Activated naive CD4-positive, alpha-beta T cell treated with anti-CD3 and anti-CD28 coated beads for 36 hours (primary cell): ENCODE measurements at regions not wholly inside any gene's neighbourhood (a gene's known extent, or its start where the extent isn't known, plus 50 kb on each side); places are given as distances from the start of the nearest gene placed in this dataset.

ENCODE experiments used
- CTCF ChIA-PET: fragments of 350-600 bp; sonication (Branson Sonifier 250); formaldehyde crosslinking; loops from one replicate; lab custom pipeline; 2021; ENCODE audit warnings: antibody characterized with exemption; lab: Charles Lee
- DNase-seq: peaks from one replicate; pipeline ENCODE4 v3.0.0-alpha.2; 2020
- H3K27ac Mint-ChIP-seq: one replicate; pipeline ENCODE4 v1.8.0; 2021; ENCODE audit warnings: mild to moderate bottlenecking, mixed read lengths
- H3K27me3 Mint-ChIP-seq: one replicate; pipeline ENCODE4 v1.8.0; 2021; ENCODE audit warnings: low read depth, mixed read lengths
- H3K36me3 Mint-ChIP-seq: one replicate; pipeline ENCODE4 v1.8.0; 2021; ENCODE audit warnings: low read depth, mixed read lengths
- H3K4me1 Mint-ChIP-seq: one replicate; pipeline ENCODE4 v1.8.0; 2021; ENCODE audit warnings: low read depth, mixed read lengths
- H3K4me3 Mint-ChIP-seq: one replicate; pipeline ENCODE4 v1.8.0; 2021; ENCODE audit warnings: mild to moderate bottlenecking, moderate library complexity, mixed read lengths
- H3K9me3 Mint-ChIP-seq: one replicate; pipeline ENCODE4 v1.8.0; 2021; ENCODE audit warnings: mixed read lengths
- intact Hi-C: fragments of 100-400 bp; cut with micrococcal nuclease; formaldehyde crosslinking; loops from one replicate; pipeline ENCODE4 v1.15.1; 2023

DNA sequence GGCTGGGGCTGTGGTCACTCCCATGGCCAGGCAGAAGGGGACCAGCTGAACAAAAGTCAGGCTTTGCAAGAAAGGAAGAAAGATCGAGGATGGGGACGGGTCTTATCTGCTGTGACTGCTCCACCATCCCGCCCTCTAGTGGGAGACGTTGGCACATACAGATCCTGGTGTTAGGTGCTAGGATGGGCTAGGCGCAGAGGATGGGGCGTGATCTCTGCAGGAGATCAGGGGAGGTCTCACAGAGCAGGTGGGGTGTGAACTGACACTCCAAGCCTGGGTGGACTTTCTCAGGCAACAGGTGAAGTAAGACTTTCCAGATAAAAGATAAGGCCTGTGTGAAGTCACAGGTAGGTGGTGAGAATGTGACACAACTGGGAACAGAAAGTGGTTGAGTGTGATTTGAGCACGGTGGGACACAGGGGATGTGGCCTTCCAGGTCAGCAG lies 141.9 kb upstream of the SMAD3 start:
- CTCF ChIA-PET, result interaction anchor here (0.6 to 1.7 kb wide), 4 partner anchors 12 to 23 kb away, joined by 3 to 5 read pairs (median 4); no protein-coding TSS in a partner anchor
- H3K27ac Mint-ChIP-seq, result no peak overlapping the region
- H3K4me3 Mint-ChIP-seq, result no peak overlapping the region
- H3K36me3 Mint-ChIP-seq, result no peaks in the 10 kb centered on the region
- peaks cover 9% of the 10 kb centered on the region for H3K9me3 Mint-ChIP-seq
- peaks cover 7% of the 10 kb centered on the region for H3K27me3 Mint-ChIP-seq
- no peaks in the 10 kb centered on the region for H3K4me1 Mint-ChIP-seq
- peak; percentile 58 for DNase-seq
- intact Hi-C loops, result no loop called here

DNA sequence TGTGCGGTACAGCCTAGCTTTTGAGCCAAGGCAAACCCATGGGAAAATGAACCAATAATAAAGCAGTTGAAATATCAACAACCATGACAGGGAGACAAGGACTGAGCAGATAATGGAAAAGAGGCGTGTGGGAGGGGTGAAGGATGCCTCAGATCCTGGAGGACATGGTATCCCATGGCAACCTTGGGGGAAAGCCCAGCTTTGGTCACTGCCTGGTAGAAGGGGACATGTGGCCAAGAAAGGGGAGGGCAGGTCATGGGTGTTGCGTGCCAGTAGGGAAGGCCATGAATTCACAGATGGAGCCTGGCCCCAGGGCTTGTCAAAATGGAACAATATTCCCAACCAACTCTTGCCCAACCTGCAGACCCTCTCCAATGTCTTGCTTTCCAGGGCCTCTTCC lies 140.5 kb upstream of the SMAD3 start:
- H3K27me3 Mint-ChIP-seq, result peaks cover 9% of the 10 kb centered on the region
- H3K9me3 Mint-ChIP-seq, result peaks cover 9% of the 10 kb centered on the region
- CTCF ChIA-PET, result no interaction called here

DNA sequence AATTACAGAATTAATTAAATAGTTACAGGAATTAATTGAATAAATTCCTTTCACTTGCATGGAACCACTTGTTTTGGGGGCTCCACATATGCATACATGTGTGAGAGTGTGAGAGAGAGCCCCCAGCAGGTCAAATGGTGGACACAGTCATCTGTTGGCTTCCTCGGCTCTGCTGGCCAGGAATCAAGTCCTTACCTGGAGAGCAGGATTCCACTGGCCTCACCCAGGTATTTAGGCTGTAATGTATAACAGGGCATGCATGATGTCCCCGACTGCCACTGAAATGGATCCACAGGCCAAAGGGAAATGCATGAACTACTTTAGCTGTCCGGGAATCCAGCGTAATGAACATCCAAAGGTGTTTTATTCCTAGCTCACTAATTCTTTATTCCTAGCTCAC lies 139.7 kb upstream of the SMAD3 start:
- CTCF ChIA-PET, result no interaction called here
- no peak for DNase-seq
- Mint-ChIP-seq H3K9me3 (peaks cover 9% of the 10 kb centered on the region), H3K4me1 (no peaks in the 10 kb centered on the region), H3K4me3 (no peak overlapping the region), H3K36me3 (no peaks in the 10 kb centered on the region), H3K27ac (no peak overlapping the region), H3K27me3 (peaks cover 9% of the 10 kb centered on the region)
- intact Hi-C loops, result no loop called here

More for the DNA sequence above, 140.5 kb upstream of the SMAD3 start:
- Mint-ChIP-seq H3K36me3 (no peaks in the 10 kb centered on the region), H3K4me1 (no peaks in the 10 kb centered on the region), H3K4me3 (no peak overlapping the region), H3K27ac (no peak overlapping the region)
- intact Hi-C loops, result no loop called here
- DNase-seq, result no peak

DNA sequence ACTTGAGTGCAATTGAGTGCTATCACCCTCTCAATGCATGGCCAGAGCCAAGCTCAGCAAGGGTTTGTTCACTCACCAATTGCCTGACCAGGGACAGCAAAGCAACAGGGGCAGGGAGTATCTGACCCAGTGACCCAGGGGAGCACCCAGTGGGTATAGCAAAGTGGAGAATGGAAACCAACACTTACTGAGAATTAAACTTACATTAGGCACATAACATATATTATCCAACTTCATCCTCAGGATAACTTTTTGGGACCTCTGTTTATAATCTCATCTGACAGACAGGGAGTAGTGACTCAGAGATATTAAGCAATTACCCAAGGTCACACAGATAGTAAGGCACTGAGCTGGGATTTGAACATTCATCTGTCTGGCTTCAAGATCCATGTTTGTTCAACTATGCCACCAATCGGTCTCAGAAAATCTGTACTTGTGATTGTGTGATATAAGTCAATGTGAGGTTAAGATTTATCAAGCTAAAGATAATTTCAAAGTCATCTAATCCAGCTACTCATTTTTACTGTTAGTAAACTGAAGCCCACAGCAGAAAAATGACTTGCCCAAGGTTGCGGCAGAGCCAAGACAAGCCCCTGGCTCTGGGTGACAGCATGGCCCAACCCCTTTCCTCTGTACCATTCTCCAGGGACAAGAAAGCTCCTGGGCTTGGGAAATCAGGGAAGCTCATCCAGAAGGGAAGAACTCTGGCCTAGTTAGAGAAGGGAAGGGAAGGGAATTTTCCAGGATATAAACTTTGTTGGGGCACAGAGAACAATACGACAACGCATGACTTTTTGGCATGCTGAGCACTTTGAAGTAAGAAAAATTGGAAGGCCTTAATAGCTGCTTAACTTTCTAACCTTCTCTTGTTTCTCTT lies 138.0 kb upstream of the SMAD3 start:
- H3K9me3 Mint-ChIP-seq, result peaks cover 9% of the 10 kb centered on the region
- peaks cover 4% of the 10 kb centered on the region for H3K27me3 Mint-ChIP-seq
- no peak overlapping the region for H3K4me3 Mint-ChIP-seq
- H3K36me3 Mint-ChIP-seq, result no peaks in the 10 kb centered on the region
- no peak for DNase-seq
- no peaks in the 10 kb centered on the region for H3K4me1 Mint-ChIP-seq
- no peak overlapping the region for H3K27ac Mint-ChIP-seq
- CTCF ChIA-PET, result interaction anchor here (1.0 kb wide), 1 partner anchor 24 kb away, joined by 4 read pairs; no protein-coding TSS in a partner anchor
- intact Hi-C loops, result no loop called here

DNA sequence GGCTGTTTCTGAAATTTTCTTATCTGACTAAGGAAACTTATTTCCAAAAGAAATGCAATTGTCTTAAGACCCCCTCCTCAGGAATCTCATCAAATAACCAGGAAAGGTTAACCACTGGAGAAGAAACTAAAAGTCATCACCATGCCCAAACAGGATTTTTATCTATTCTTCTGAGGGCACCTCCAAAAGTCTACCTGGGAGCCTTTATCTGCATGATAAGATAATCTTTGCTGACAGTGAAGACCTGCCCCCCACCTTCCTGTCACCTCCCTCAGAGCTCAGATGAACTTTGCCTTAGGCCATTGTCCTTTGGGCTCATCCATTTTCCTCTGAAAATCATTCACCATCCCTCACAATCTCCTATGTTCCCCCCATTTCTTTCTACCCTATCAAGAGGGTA lies 137.3 kb upstream of the SMAD3 start:
- Mint-ChIP-seq H3K27me3 (peaks cover 4% of the 10 kb centered on the region), H3K36me3 (no peaks in the 10 kb centered on the region), H3K4me1 (no peaks in the 10 kb centered on the region), H3K27ac (no peak overlapping the region), H3K9me3 (peaks cover 3% of the 10 kb centered on the region), H3K4me3 (no peak overlapping the region)
- intact Hi-C loops, result no loop called here
- CTCF ChIA-PET, result interaction anchor here (1.0 kb wide), 1 partner anchor 25 kb away, joined by 4 read pairs; no protein-coding TSS in a partner anchor
- no peak for DNase-seq

DNA sequence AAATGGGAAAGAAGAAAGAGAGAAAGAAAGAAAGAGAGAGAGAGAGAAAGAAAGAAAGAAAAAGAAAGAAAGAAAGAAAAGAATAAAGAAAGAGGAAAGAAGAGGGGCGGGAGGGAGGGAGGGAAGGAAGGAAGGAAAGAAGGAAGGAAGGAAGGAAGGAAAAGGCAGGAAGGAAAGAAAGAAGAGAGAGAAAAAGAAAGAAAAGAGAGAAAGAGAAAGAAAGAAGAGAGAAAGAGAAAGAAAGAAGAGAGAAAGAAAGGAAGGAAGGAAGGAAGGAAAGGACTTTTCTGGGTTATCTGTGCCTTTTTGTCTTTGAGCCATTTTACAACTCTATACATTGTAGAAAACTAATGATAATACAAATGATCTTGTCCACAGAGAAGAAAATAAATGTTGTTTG lies 136.6 kb upstream of the SMAD3 start:
- Mint-ChIP-seq H3K27ac (no peak overlapping the region), H3K27me3 (peaks cover 4% of the 10 kb centered on the region), H3K9me3 (peaks cover 4% of the 10 kb centered on the region), H3K4me1 (no peaks in the 10 kb centered on the region), H3K36me3 (no peaks in the 10 kb centered on the region), H3K4me3 (no peak overlapping the region)
- no peak for DNase-seq
- CTCF ChIA-PET, result no interaction called here
- intact Hi-C loops, result no loop called here

- Mint-ChIP-seq H3K4me1 (no peaks in the 10 kb centered on the region), H3K27ac (no peak overlapping the region), H3K36me3 (no peaks in the 10 kb centered on the region), H3K4me3 (no peak overlapping the region), H3K27me3 (peaks cover 4% of the 10 kb centered on the region), H3K9me3 (peaks cover 9% of the 10 kb centered on the region)
- intact Hi-C loops, result no loop called here
- DNase-seq, result no peak
- CTCF ChIA-PET, result interaction anchor here (0.5 to 1.0 kb wide), 3 partner anchors 27 to 485 kb away, joined by 3 to 6 read pairs (median 3); no protein-coding TSS in a partner anchor
Measured at GRCh38 chr15:66929843-66930402, 135.5 kb upstream of the SMAD3 start.

DNA sequence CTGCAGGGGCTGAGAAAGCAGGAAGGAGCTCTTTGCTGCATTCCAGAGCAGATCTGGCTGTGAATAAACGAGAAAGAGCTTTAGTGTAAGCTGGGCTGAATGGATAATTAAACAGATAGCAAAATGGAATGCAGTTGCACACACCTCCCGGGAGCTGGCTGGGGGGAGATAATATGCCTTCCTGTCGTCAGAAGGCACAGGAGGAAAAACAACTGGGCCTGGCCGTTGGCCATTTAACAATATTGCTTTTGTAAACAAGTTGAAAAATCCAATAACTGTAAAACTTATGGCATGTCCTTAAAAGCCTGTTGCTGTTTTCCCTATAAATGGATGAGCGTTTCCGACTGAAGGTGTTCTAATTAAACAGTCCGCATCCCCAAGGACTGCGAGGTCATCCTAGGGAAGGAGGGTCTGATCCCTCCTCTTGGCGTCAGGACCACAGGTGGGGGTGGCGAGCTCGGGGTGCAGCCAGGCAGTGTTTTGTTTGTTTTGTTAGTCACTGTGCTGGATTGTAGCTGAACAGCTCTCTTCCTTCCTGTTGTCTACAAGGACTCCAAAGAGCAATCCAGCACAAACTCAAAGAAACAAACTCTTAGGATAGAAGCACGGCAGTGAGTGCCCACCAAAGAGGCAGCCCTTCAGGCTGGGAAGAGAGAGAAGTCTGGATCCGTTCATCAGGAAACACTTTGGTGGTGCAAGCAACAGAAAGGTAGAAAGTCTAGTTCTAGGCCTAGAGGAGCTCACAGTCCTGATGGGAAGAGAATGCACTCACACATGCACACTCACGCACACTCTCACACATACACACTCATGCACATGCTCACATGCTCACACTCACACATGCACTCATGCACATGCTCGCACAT lies 133.4 kb upstream of the SMAD3 start:
- Mint-ChIP-seq H3K4me3 (no peak overlapping the region), H3K4me1 (no peaks in the 10 kb centered on the region), H3K27ac (no peak overlapping the region), H3K27me3 (peaks cover 7% of the 10 kb centered on the region), H3K9me3 (peaks cover 9% of the 10 kb centered on the region), H3K36me3 (no peaks in the 10 kb centered on the region)
- intact Hi-C loops, result no loop called here
- no peak for DNase-seq
- CTCF ChIA-PET, result interaction anchor here (1.3 to 1.5 kb wide), 3 partner anchors 9 to 15 kb away, joined by 3 to 4 read pairs (median 3); no protein-coding TSS in a partner anchor

GRCh38 chr15:66932634-66933024 lies 132.8 kb upstream of the SMAD3 start:
- Mint-ChIP-seq H3K4me3 (no peak overlapping the region), H3K27ac (no peak overlapping the region), H3K36me3 (no peaks in the 10 kb centered on the region), H3K9me3 (peaks cover 10% of the 10 kb centered on the region), H3K4me1 (no peaks in the 10 kb centered on the region), H3K27me3 (peaks cover 7% of the 10 kb centered on the region)
- intact Hi-C loops, result no loop called here
- CTCF ChIA-PET, result interaction anchor here (1.3 kb wide), 1 partner anchor 13 kb away, joined by 3 read pairs; no protein-coding TSS in a partner anchor
- DNase-seq, result no peak

- no peak for DNase-seq
- Mint-ChIP-seq H3K27me3 (peaks cover 3% of the 10 kb centered on the region), H3K36me3 (no peaks in the 10 kb centered on the region), H3K4me1 (no peaks in the 10 kb centered on the region), H3K27ac (no peak overlapping the region), H3K9me3 (peaks cover 16% of the 10 kb centered on the region), H3K4me3 (no peak overlapping the region)
- CTCF ChIA-PET, result no interaction called here
- intact Hi-C loops, result no loop called here
Measured at GRCh38 chr15:66933932-66934867, 131.2 kb upstream of the SMAD3 start.

GRCh38 chr15:66934868-66935520 lies 130.4 kb upstream of the SMAD3 start:
- peaks cover under 1% of the 10 kb centered on the region for H3K4me1 Mint-ChIP-seq
- peaks cover 16% of the 10 kb centered on the region for H3K9me3 Mint-ChIP-seq
- no peaks in the 10 kb centered on the region for H3K36me3 Mint-ChIP-seq
- no peak overlapping the region for H3K27ac Mint-ChIP-seq
- CTCF ChIA-PET, result no interaction called here
- intact Hi-C loops, result no loop called here
- H3K27me3 Mint-ChIP-seq, result peaks cover 3% of the 10 kb centered on the region
- no peak overlapping the region for H3K4me3 Mint-ChIP-seq
- no peak for DNase-seq
